Stimulated activated CD4-positive, alpha-beta T cell treated with anti-CD3 and anti-CD28 coated beads, Interleukin-2, amount 100 ng/mL, for 48 hours (primary cell): ENCODE measurements at regions not wholly inside any gene's neighbourhood (a gene's known extent, or its start where the extent isn't known, plus 50 kb on each side); places are given as distances from the start of the nearest gene placed in this dataset.
A peak's percentile ranks its signal among the peaks of the same experiment; 100 is the strongest.

Experiments used
- DNase-seq, 2 donors: peaks; one replicate each; pipeline ENCODE4 v3.0.0-alpha.2; 2020

GRCh38 chr14:62099091-62099490, 336.9 kb downstream of the SNAPC1 start:
- no peak for DNase-seq

DNA sequence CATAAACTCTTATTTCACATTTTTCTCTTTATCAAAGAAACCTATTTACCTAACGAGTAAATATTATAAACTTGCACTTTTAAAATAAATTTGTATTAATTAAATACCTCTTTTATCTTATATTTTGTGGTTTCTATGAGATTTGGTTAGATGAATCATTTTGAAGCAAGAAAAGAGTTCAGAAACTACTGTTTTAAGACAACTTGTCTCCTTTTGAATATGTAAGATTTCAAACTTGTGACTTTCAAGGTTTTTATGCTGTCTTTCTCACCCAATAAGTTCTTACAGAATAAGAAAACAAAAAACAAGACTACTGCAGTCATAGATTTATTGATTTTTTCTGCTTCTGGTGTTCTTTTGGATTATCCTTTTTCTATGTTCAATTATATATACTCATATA, 339.0 kb downstream of the SNAPC1 start:
- no peak for DNase-seq

- DNase-seq, result no peak
Measured at GRCh38 chr14:62101673-62102348, 339.6 kb downstream of the SNAPC1 start.

DNA sequence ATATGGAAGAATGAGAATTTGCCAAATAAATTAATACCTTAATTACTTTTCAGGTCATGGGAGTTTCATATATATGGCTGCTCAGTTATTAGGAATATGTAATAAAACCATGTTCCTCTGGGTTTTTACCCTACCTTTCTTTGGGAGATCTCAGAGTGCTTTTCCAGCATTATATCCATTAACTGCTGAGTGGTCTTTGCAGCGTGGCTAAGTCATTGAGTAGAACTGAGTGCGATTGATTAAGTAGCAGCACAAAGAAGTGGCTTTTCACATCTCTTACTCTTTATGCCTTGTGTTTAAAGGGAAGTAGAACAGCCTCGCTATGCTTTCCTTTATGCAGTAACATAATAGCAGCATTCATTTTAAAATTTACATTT, 340.1 kb downstream of the SNAPC1 start:
- no peak for DNase-seq

DNA sequence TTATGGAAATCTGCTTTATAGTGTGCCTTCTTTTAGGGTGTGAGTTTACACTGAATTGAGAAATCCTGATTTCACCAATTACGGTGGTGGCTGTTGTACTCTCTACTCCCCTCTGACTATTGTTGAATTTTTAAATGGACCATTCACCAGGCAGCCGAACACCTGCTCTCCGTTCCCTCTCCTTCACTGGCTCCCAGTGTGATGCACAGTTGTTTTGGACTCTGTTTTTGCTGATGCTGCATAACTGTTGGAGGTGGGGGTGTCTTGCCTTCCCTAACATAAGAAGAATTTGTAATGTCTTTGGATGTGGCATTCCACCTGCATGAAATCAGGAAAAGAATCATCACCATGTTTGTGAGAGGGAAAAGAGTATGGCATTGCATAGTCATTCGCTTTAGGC, 341.2 kb downstream of the SNAPC1 start:
- no peak for DNase-seq

DNA sequence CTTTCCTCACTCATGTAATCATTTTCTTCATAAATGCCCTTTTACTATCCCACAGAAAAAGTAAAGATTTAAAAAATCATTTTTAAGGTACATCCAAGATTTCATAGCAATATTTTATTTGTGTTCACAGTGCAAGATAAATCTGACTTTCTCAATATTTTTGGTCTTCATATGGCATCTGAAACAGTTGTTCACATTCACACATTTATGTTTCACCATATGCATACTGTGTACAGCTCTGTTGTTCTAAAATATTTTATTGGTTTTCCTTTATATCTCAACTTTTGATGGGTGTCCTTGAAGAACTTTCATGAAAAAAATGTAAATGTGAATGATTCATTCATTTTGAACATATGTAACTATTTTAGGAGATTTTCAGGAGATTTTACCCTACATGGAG, 348.7 kb downstream of the SNAPC1 start:
- no peak for DNase-seq

GRCh38 chr14:62117010-62117750, 355.0 kb downstream of the SNAPC1 start:
- DNase-seq, result peak; percentile 46 to 56

GRCh38 chr14:62117751-62118105, 355.5 kb downstream of the SNAPC1 start:
- no peak for DNase-seq

DNA sequence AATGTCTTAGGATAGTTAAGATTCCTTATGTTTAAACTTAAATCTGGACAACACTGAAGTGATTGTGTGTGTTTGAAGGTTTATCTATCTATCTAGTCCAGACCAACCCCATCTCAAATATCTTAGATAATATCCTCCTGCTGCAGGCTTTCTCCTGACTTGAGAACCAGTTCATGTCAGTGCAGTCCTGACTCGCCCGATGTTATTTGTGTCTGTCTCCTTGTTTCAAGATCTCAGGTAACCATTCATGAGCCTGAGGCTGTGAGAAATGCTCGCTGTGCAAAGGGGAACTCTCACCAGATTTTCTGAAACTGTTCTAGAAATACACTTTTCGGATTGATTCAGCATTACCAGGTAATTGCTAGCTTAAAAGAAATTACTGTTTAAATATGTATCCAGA, 356.2 kb downstream of the SNAPC1 start:
- DNase-seq, result no peak

DNA sequence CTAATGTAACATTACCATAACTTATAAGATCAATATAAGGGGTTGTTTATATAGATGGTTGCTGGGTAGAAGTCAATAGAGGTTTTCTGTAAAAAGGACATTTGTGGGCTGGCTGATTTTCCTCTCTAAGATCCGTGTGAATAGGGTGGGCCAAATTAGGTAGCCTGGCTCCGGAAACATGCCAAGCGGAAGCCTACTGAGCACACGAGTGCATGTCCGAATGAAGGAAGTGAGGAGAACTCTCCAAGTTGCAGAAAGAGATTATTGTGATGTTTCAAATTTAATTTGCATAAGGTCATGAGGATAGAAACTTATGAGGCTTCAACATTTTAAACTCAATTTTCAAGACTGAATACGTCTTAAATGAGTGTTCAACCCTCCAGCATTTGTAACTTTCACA, 356.7 kb downstream of the SNAPC1 start:
- DNase-seq, result no peak

DNA sequence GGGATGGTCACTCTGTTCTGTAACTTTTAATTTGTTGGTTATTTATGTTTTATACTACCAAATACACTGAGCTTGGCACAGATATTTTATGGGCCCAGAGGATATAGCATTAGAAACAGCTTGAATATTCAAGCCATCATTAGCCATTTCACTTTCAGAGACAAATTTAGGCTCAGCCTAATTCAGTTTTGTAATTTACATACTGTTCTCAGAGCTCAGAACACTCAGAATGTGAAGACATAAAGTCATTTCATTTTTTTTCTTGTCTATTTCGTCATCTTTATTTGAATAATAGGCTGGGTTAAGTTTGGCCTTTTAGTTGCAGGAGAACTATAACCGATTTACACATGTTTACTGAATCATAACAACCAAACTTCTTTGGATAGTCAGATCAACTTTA, 361.7 kb downstream of the SNAPC1 start:
- no peak for DNase-seq

GRCh38 chr14:62125793-62126192, 363.6 kb downstream of the SNAPC1 start:
- DNase-seq, result no peak

GRCh38 chr14:62126879-62127478, 364.8 kb downstream of the SNAPC1 start:
- no peak for DNase-seq

- DNase-seq, result no peak
Measured at GRCh38 chr14:62130441-62130840, 368.2 kb downstream of the SNAPC1 start.

DNA sequence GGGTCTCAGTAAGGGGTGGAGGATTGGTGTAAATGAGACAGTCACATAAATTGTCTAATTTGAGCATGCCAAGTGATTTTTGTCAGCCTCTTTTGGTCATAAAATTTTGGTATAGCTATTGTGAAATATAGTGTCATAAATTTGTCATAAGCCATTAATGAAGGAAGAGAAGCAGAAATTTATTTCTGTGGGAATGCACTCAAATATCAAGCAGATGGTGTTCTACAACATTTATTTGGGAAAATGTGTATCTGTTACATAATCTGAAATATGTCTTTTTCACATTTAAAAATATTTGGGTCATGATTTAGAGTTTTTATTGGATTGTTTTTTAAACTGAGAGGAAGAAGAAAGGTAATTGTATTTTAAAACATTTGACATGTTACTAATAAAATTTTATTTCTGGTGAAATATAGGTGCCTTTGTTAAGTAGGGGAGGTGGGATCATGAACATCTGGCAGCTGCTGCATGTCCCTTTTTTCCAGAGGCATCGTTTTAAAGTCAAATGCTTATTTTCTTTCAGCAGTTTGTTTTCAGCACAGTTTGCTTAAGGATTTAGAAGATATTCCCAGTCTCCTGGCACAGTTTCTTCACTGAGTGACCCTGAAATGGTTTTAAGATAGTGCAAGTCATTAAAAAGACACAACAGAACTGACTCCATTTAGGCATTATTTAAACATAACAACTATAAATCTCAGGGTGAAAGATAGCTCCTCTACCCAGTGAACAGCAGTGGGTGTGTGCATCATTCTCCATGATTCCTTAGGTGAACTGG, 371.7 kb downstream of the SNAPC1 start:
- no peak for DNase-seq

- DNase-seq, result no peak
Measured at GRCh38 chr14:62138593-62138992, 376.4 kb downstream of the SNAPC1 start.

- no peak for DNase-seq
Measured at GRCh38 chr14:62141139-62141538, 378.9 kb downstream of the SNAPC1 start.

GRCh38 chr14:62143245-62143644, 381.0 kb downstream of the SNAPC1 start:
- DNase-seq, result no peak

DNA sequence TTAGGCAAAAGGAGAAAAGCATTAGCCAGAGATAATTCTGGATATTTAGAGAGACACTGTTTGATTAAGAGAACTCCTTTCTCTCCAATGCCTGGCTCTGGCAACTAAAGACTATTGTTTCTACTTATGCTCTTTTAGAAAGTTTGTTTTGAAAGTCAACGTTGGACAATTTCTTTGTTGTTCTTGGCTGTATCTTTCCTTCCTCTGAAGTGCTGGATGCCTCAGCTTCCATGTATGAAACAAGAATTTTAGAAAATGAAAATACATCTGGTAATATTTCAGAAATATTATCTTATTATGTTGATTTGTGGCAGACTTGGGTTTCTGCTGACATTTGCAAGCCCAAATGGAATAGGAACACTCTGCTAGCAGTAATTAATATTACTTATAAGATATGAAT, 382.6 kb downstream of the SNAPC1 start:
- no peak for DNase-seq

DNA sequence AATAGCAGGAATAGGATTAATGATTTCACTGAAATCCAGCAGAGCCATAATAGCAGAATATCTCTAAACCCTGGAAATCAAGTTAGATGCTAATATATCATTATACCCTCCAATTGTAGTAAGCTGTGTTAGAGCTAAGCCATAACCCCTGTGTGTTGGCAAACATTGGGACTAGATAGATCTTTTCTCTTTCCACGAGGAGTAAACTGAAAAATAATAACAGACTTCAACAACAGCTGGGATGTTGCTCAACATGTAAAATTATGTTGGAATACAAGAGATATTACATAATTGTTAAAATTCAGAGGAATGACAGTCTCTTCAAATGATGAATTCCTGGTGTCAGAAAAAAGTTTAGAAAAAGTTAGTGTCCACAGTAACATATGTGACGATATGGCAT, 383.8 kb downstream of the SNAPC1 start:
- DNase-seq, result no peak

GRCh38 chr14:62156052-62156451, 393.8 kb downstream of the SNAPC1 start:
- DNase-seq, result no peak

DNA sequence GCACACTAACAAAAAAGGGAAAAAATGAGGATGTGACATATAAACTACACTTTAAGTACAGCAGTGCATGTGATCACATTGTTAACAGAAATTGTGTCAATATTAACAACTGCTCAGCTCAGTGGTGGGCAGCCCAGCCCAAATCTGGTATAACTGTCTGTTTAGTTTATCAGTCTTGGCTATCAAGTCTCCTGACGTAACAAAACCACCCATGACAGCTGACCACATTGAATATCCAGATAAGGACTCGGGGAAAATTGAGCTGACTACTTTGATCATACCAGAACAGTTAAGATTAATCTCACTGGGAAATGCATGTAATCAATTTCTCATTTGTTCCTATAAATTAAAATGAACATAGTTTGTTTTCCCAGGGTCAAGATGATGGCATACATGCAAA, 396.6 kb downstream of the SNAPC1 start:
- DNase-seq, result no peak

- DNase-seq, result no peak
Measured at GRCh38 chr14:62159314-62159713, 397.1 kb downstream of the SNAPC1 start.
